ENCODE measurements at regions not wholly inside any gene's neighbourhood (a gene's known extent, or its start where the extent isn't known, plus 50 kb on each side); places are given as distances from the start of the nearest gene placed in this dataset.

- TF ChIP-seq CTCF (IDR thresholded peaks at IDR 0.05), result no peak
- DNase-seq, result no peak
- no peaks in the 10 kb centered on the region for H3K9me3 ChIP-seq
These were observed 288.1 kb upstream of the CELF4 start for GRCh38 chr18:37853706-37854105.

GRCh38 chr18:37852464-37852863, 286.9 kb upstream of the CELF4 start:
- Histone ChIP-seq H3K36me3 (no peaks in the 10 kb centered on the region), H3K4me3 (no peak overlapping the region), H3K27ac (no peak overlapping the region), H3K9me3 (peaks cover 0 to 3% (median 0%) of the 10 kb centered on the region in 4 donors), H3K27me3 (no peaks in the 10 kb centered on the region), H3K4me1 (no peaks in the 10 kb centered on the region)
- no peak for DNase-seq
- TF ChIP-seq POLR2A (IDR thresholded peaks at IDR 0.05), result no peak
- TF ChIP-seq CTCF (IDR thresholded peaks at IDR 0.05), result no peak

More at GRCh38 chr18:37853706-37854105, 288.1 kb upstream of the CELF4 start:
- Histone ChIP-seq H3K4me1 (no peaks in the 10 kb centered on the region), H3K27me3 (no peaks in the 10 kb centered on the region), H3K27ac (no peak overlapping the region), H3K4me3 (no peak overlapping the region), H3K36me3 (no peaks in the 10 kb centered on the region)

GRCh38 chr18:37847544-37847943, 281.9 kb upstream of the CELF4 start:
- no peaks in the 10 kb centered on the region for H3K4me1 ChIP-seq
- peaks cover 0 to 3% (median 0%) of the 10 kb centered on the region in 4 donors for H3K9me3 ChIP-seq
- H3K36me3 ChIP-seq, result no peaks in the 10 kb centered on the region
- no peak overlapping the region for H3K4me3 ChIP-seq
- TF ChIP-seq CTCF (IDR thresholded peaks at IDR 0.05) (no peak), POLR2A (IDR thresholded peaks at IDR 0.05) (no peak)
- H3K27me3 ChIP-seq, result no peaks in the 10 kb centered on the region
- no peak for DNase-seq
- no peak overlapping the region for H3K27ac ChIP-seq

- H3K36me3 ChIP-seq, result no peaks in the 10 kb centered on the region
These were observed 281.4 kb upstream of the CELF4 start for GRCh38 chr18:37846996-37847395.

GRCh38 chr18:37845498-37845897, 279.9 kb upstream of the CELF4 start:
- no peak overlapping the region for H3K27ac ChIP-seq
- no peaks in the 10 kb centered on the region for H3K4me1 ChIP-seq
- no peak overlapping the region for H3K4me3 ChIP-seq
- no peaks in the 10 kb centered on the region for H3K27me3 ChIP-seq
- no peak for DNase-seq
- no peaks in the 10 kb centered on the region for H3K36me3 ChIP-seq
- no peak for TF ChIP-seq POLR2A (IDR thresholded peaks at IDR 0.05)
- no peak for TF ChIP-seq CTCF (IDR thresholded peaks at IDR 0.05)
- peaks cover 0 to 3% (median 0%) of the 10 kb centered on the region in 4 donors for H3K9me3 ChIP-seq

More at GRCh38 chr18:37846996-37847395, 281.4 kb upstream of the CELF4 start:
- Histone ChIP-seq H3K4me1 (no peaks in the 10 kb centered on the region), H3K27me3 (no peaks in the 10 kb centered on the region), H3K9me3 (peaks cover 0 to 3% (median 0%) of the 10 kb centered on the region in 4 donors), H3K4me3 (no peak overlapping the region), H3K27ac (no peak overlapping the region)
- DNase-seq, result no peak
- TF ChIP-seq CTCF (IDR thresholded peaks at IDR 0.05), result no peak
- TF ChIP-seq POLR2A (IDR thresholded peaks at IDR 0.05), result no peak

All from Peyer's patch (tissue), 4 donors.